Lung (tissue), 11 donors: ENCODE measurements at regions not wholly inside any gene's neighbourhood (a gene's known extent, or its start where the extent isn't known, plus 50 kb on each side); places are given as distances from the start of the nearest gene placed in this dataset.

Experiments used
- ATAC-seq: fragments of 200-7000 bp; cut with Tn5 transposase; one replicate; pipeline ENCODE4 v1.9.1; 2020; ENCODE audit warnings: moderate number of reproducible peaks; ENCODE audit not compliant: insufficient read depth, low FRiP score
- DNase-seq, 3 donors: peaks; one replicate each; pipeline ENCODE4 v3.0.0-alpha.2; 2013 to 2017
- H3K27ac ChIP-seq, 2 donors: one replicate each; pipeline ENCODE4 v1.5.1; 2013; ENCODE audit warnings: mild to moderate bottlenecking in 2 of 2, moderate library complexity in 2 of 2, control low read depth in 1 of 2, inconsistent platforms in 1 of 2, low read depth in 1 of 2, low read length in 1 of 2
- H3K27me3 ChIP-seq, 3 donors: one replicate each; pipeline ENCODE4 v1.5.1; 2013; ENCODE audit warnings: low read length in 2 of 3; ENCODE audit not compliant: control insufficient read depth in 3 of 3, insufficient read depth in 3 of 3
- H3K36me3 ChIP-seq, 4 donors: one replicate each; pipeline ENCODE4 v1.5.1; 2013; ENCODE audit warnings: low read length in 4 of 4, mild to moderate bottlenecking in 1 of 4, moderate library complexity in 1 of 4; ENCODE audit not compliant: control insufficient read depth in 4 of 4, insufficient read depth in 4 of 4
- H3K4me1 ChIP-seq, 5 donors: one replicate each; pipeline ENCODE4 v1.5.1; 2013; ENCODE audit warnings: low read length in 5 of 5, mild to moderate bottlenecking in 2 of 5, moderate library complexity in 1 of 5; ENCODE audit not compliant: control insufficient read depth in 5 of 5, insufficient read depth in 5 of 5
- H3K4me3 ChIP-seq: one replicate; pipeline ENCODE4 v1.5.1; 2013; ENCODE audit warnings: mild to moderate bottlenecking, control low read depth, moderate library complexity
- H3K9ac ChIP-seq, 2 donors: one replicate each; pipeline ENCODE4 v1.5.1; 2013; ENCODE audit warnings: low read length in 2 of 2, control low read depth in 1 of 2; ENCODE audit not compliant: insufficient read depth in 1 of 2
- H3K9me3 ChIP-seq, 4 donors: one replicate each; pipeline ENCODE4 v1.5.1; 2013; ENCODE audit warnings: low read length in 3 of 4, mild to moderate bottlenecking in 1 of 4, moderate library complexity in 1 of 4; ENCODE audit not compliant: control insufficient read depth in 4 of 4, insufficient read depth in 3 of 4
- WGBS, 2 donors: extraction: QIAGEN DNeasy Blood & Tissue Kit; methylation state at CpG; one replicate each; pipeline ENCODE4 v1.1.7; 2013; 5-methylcytosine and 5-hydroxymethylcytosine counted together
- TF ChIP-seq, protein P1 (sequence below): IDR thresholded peaks from 2 replicates; pipeline ENCODE4 v1.5.1; 2012; ENCODE audit warnings: mild to moderate bottlenecking; ENCODE audit errors: control extremely low read depth, extremely low read depth
- donor health status: control.
- donor health status: control.
- donor health status: Bipolar disorder and iron deficiency.
- donor health status: healthy.
- donor health status: DM: yes; HTN: yes; CAD: no.

DNA sequence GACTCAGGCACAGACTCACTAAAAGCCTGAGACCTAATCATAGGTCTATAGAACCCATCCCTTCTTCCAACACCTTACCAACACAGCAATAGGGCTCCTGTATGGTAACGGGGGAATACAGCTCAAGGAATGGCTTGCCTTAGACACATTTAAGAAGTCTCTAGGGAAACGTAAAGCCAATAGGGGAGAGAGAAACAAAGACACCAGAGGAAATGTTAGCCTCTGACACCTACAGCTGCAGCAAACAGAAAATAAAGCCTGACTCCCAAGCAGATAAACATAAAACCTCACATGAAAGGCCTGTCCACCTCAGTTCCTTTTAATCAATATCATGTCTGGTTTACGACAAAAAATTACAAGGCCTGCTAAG lies 51.1 kb upstream of the NCOA1 start:
- no peaks in the 10 kb centered on the region for H3K27me3 ChIP-seq
- TF ChIP-seq, protein P1, sequence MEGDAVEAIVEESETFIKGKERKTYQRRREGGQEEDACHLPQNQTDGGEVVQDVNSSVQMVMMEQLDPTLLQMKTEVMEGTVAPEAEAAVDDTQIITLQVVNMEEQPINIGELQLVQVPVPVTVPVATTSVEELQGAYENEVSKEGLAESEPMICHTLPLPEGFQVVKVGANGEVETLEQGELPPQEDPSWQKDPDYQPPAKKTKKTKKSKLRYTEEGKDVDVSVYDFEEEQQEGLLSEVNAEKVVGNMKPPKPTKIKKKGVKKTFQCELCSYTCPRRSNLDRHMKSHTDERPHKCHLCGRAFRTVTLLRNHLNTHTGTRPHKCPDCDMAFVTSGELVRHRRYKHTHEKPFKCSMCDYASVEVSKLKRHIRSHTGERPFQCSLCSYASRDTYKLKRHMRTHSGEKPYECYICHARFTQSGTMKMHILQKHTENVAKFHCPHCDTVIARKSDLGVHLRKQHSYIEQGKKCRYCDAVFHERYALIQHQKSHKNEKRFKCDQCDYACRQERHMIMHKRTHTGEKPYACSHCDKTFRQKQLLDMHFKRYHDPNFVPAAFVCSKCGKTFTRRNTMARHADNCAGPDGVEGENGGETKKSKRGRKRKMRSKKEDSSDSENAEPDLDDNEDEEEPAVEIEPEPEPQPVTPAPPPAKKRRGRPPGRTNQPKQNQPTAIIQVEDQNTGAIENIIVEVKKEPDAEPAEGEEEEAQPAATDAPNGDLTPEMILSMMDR: no peak
- no peak overlapping the region for H3K4me3 ChIP-seq
- DNase-seq (no peak), ATAC-seq (no peak)
- no peaks in the 10 kb centered on the region for H3K9me3 ChIP-seq
- H3K36me3 ChIP-seq: no peaks in the 10 kb centered on the region
- no peak overlapping the region for H3K27ac ChIP-seq
- 88 to 94% methylated on average over 3 of the region's 3 CpGs for WGBS, 2 donors
- peaks cover 0 to 37% (median 10%) of the 10 kb centered on the region in 5 donors for H3K4me1 ChIP-seq
- no peak overlapping the region for H3K9ac ChIP-seq

DNA sequence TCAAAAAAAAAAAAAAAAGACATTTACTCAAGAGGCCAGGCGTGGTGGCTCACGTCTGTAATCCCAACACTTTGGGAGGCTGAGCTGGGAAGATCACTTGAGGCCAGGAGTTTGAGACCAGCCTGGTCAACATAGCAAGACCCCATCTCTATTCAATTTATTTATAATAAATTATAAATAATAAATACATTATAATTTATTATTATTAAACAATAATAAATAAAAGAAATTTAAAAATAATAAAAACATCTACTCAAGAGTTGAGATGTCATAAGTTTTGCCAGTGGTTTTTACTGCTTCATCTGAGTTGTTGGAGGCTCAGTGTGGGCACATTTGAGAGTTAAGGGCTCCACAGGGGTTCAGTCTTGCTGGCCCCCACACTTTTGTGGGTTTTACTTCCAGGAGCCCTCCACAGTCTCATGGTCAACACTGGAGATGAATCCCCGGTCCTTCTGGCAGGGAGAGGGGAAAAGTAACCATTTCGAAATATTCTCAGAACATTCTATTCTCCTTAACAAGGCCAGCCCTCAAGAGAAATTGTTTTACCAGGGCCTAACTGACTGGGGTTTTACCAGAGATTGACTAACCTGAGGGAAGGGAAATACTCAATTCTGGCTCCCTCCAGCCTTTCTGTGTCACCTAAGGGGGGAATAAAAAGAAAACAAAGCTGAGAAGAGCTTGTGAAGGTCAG lies 51.6 kb upstream of the NCOA1 start:
- no peaks in the 10 kb centered on the region for H3K36me3 ChIP-seq
- no peak for DNase-seq
- no peak for ATAC-seq
- no peak overlapping the region for H3K9ac ChIP-seq
- TF ChIP-seq, protein P1: no peak
- no peak overlapping the region for H3K4me3 ChIP-seq
- WGBS, 2 donors: 73 to 82% methylated on average over 4 of the region's 4 CpGs
- H3K9me3 ChIP-seq: no peaks in the 10 kb centered on the region
- H3K27ac ChIP-seq: no peak overlapping the region
- peaks cover 0 to 42% (median 14%) of the 10 kb centered on the region in 5 donors for H3K4me1 ChIP-seq
- no peaks in the 10 kb centered on the region for H3K27me3 ChIP-seq

DNA sequence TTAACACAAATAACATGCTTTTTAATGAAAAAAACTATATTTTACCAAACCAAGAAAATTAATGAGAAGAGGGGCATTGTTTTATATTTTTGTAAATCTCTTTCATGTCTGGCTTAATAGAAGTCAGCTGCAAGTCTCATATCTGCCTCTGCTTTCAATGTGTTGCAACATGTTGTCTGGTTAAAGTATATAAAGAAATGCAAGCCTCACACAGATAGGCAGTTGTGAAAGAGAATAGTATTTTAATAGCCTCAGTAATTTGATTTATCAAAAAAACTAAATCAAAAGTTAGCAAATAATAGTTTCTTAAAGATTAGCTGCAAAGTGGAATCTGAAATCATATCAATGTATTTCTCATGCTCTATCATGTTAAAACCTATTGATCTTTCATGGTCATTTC lies 52.9 kb upstream of the NCOA1 start:
- H3K27me3 ChIP-seq: no peaks in the 10 kb centered on the region
- TF ChIP-seq, protein P1: no peak
- H3K36me3 ChIP-seq: no peaks in the 10 kb centered on the region
- no peak overlapping the region for H3K4me3 ChIP-seq
- peaks cover 0 to 44% (median 14%) of the 10 kb centered on the region in 5 donors for H3K4me1 ChIP-seq
- no peak overlapping the region for H3K9ac ChIP-seq
- ATAC-seq: no peak
- DNase-seq: peak in 2 of 3 donors; percentile 69 to 84
- H3K27ac ChIP-seq: no peak overlapping the region
- no peaks in the 10 kb centered on the region for H3K9me3 ChIP-seq
